HCT116 (cell line): ENCODE measurements at regions not wholly inside any gene's neighbourhood (a gene's known extent, or its start where the extent isn't known, plus 50 kb on each side); places are given as distances from the start of the nearest gene placed in this dataset.

Experiments
- ATAC-seq: fragments of 200-7000 bp; cut with Tn5 transposase; 2 replicates; pipeline ENCODE4 v1.9.1; 2020; ENCODE audit warnings: mild to moderate bottlenecking, moderate library complexity
- BruUV-seq: library from RNA; stranded (reverse); fragments of 400-500 nt; replicated peaks from 2 replicates; lab custom pipeline; 2021; lab: Mats Ljungman, UMichigan
- CTCF ChIA-PET: fragments of 300-600 bp; sonication (Branson Sonifier 250); formaldehyde crosslinking; loops from one replicate; lab custom pipeline; 2021; ENCODE audit warnings: antibody characterized with exemption; lab: Charles Lee
- POLR2A ChIA-PET: fragments of 300-600, 350-600 bp; sonication (Branson Sonifier 250); formaldehyde crosslinking; loops from one replicate; lab custom pipeline; 2021; ENCODE audit warnings: antibody characterized with exemption; lab: Charles Lee
- RAD21 ChIA-PET, 2 experiments: fragments of 300-600 bp; sonication (Branson Sonifier 250); formaldehyde crosslinking; loops; one replicate each; lab custom pipeline; 2023; ENCODE audit warnings: low total read pairs in 2 of 2; ENCODE audit not compliant: uncharacterized antibody in 2 of 2, unreplicated experiment in 2 of 2, low non-redundant PET in 1 of 2; lab: Charles Lee
- DNase-seq: peaks from one replicate; pipeline ENCODE4 v3.0.0-alpha.2; 2010; ENCODE audit warnings: low read depth, low spot score
- H2AFZ ChIP-seq: fragments of 200-600 bp; shearing (Covaris generic), sonication (generic); 2 replicates; pipeline ENCODE4 v1.6.1; 2017; ENCODE audit warnings: low read depth, mixed run types, mixed read lengths, antibody characterized with exemption, low read length; ENCODE audit not compliant: poor library complexity, severe bottlenecking
- H3K27ac ChIP-seq: 2 replicates; pipeline ENCODE4 v1.5.1; 2012; ENCODE audit warnings: low read depth, low read length
- H3K27me3 ChIP-seq: fragments of 200-600 bp; sonication (generic); 2 replicates; pipeline ENCODE4 v1.6.1; 2016; ENCODE audit warnings: mixed run types, low read length, mixed read lengths; ENCODE audit not compliant: insufficient read depth
- H3K36me3 ChIP-seq, 2 experiments: fragments of 200-500 bp in 1 of 2; fragments of 200-600 bp in 1 of 2; sonication (Bioruptor generic) in 1 of 2; sonication (generic) in 1 of 2; 2 replicates each; pipeline versions ENCODE4 v1.5.1 to v1.6.1; 2014 to 2016; ENCODE audit warnings: low read length in 2 of 2, inconsistent platforms in 1 of 2, mixed read lengths in 1 of 2, mixed run types in 1 of 2; ENCODE audit not compliant: insufficient read depth in 2 of 2, control insufficient read depth in 1 of 2
- H3K4me1 ChIP-seq, 2 experiments: fragments of 200-600 bp in 1 of 2; sonication (generic) in 1 of 2; 2 replicates each; pipeline versions ENCODE4 v1.5.1 to v1.6.1; 2012 to 2017; ENCODE audit warnings: low read length in 2 of 2, inconsistent platforms in 1 of 2, mild to moderate bottlenecking in 1 of 2, mixed read lengths in 1 of 2, mixed run types in 1 of 2, moderate library complexity in 1 of 2; ENCODE audit not compliant: insufficient read depth in 2 of 2, control insufficient read depth in 1 of 2
- H3K4me2 ChIP-seq: fragments of 200-600 bp; sonication (generic); 2 replicates; pipeline ENCODE4 v1.6.1; 2017; ENCODE audit warnings: mixed run types, low read length, mixed read lengths
- H3K4me3 ChIP-seq, 2 experiments: fragments of 200-600 bp in 1 of 2; sonication (generic) in 1 of 2; replicated peaks in 1 of 2; 2 replicates each; pipeline ENCODE4 v1.5.1; 2011 to 2016; ENCODE audit warnings: low read length in 2 of 2, control low read depth in 1 of 2, low read depth in 1 of 2, mild to moderate bottlenecking in 1 of 2, mixed read lengths in 1 of 2, mixed run types in 1 of 2
- H3K79me2 ChIP-seq: fragments of 200-600 bp; sonication (generic); 2 replicates; pipeline ENCODE4 v1.6.1; 2017; ENCODE audit warnings: mild to moderate bottlenecking, mixed run types, low read length, moderate library complexity, mixed read lengths; ENCODE audit not compliant: insufficient read depth
- H3K9ac ChIP-seq: fragments of 200-600 bp; sonication (generic); 2 replicates; pipeline ENCODE4 v1.6.1; 2016; ENCODE audit warnings: low read length, mixed read lengths
- H3K9me2 ChIP-seq: fragments of 200-600 bp; sonication (generic), shearing (Covaris generic); 2 replicates; pipeline ENCODE4 v1.6.1; 2017; ENCODE audit warnings: mixed run types, mild to moderate bottlenecking, moderate library complexity; ENCODE audit not compliant: insufficient read depth
- H3K9me3 ChIP-seq, 2 experiments: fragments of 200-500 bp in 1 of 2; fragments of 200-600 bp in 1 of 2; sonication (Bioruptor generic) in 1 of 2; sonication (generic) in 1 of 2; 2 replicates each; pipeline ENCODE4 v1.6.1; 2014 to 2017; ENCODE audit warnings: low read length in 2 of 2, mixed read lengths in 2 of 2, inconsistent platforms in 1 of 2, low read depth in 1 of 2, mild to moderate bottlenecking in 1 of 2, mixed run types in 1 of 2, moderate library complexity in 1 of 2; ENCODE audit not compliant: control insufficient read depth in 1 of 2, insufficient read depth in 1 of 2
- H4K20me1 ChIP-seq: fragments of 200-600 bp; sonication (generic), shearing (Covaris generic); 2 replicates; pipeline ENCODE4 v1.6.1; 2017; ENCODE audit warnings: mixed run types, mild to moderate bottlenecking, moderate library complexity; ENCODE audit not compliant: insufficient read depth
- CTCF ChIP-seq, 3 experiments: fragments of 200-600 bp in 1 of 3; sonication (generic) in 1 of 3; IDR thresholded peaks in 2 of 3; conservative IDR thresholded peaks in 1 of 3; 2 replicates each; pipeline ENCODE4 v1.5.1; 2012 to 2017; ENCODE audit warnings: low read depth in 2 of 3, low read length in 2 of 3, antibody characterized with exemption in 1 of 3, borderline replicate concordance in 1 of 3, control low read depth in 1 of 3, mild to moderate bottlenecking in 1 of 3, mixed read lengths in 1 of 3, mixed run types in 1 of 3, moderate library complexity in 1 of 3; ENCODE audit not compliant: insufficient read depth in 1 of 3
- SP1 ChIP-seq: IDR thresholded peaks from 2 replicates; pipeline ENCODE4 v1.6.1; 2012; ENCODE audit warnings: low read depth
- intact Hi-C: fragments of 100-400 bp; cut with micrococcal nuclease; formaldehyde crosslinking; loops from 2 replicates; pipeline ENCODE4 v1.10.0; 2022

GRCh38 chr17:34412965-34413441, 50.0 kb upstream of the CCL1 start:
- Histone ChIP-seq H3K79me2 (no peaks in the 10 kb centered on the region), H3K4me1 (no peaks in the 10 kb centered on the region), H4K20me1 (no peaks in the 10 kb centered on the region), H3K27ac (no peak overlapping the region), H3K4me2 (no peak overlapping the region), H3K27me3 (peaks cover 39% of the 10 kb centered on the region), H3K4me3 (no peak overlapping the region), H2AFZ (no peak overlapping the region), H3K9me3 (no peaks in the 10 kb centered on the region), H3K36me3 (no peaks in the 10 kb centered on the region), H3K9me2 (no peaks in the 10 kb centered on the region), H3K9ac (no peak overlapping the region)
- TF ChIP-seq SP1 (no peak), CTCF (IDR thresholded peaks at IDR 0.05 in 2 of 3, conservative IDR thresholded peaks at IDR 0.05 in 1 of 3; ENCODE audit: borderline replicate concordance in 1 of 3, insufficient read depth in 1 of 3, low read depth in 2 of 3, low read length in 2 of 3) (no peak)
- no TSS peak for BruUV-seq
- RAD21 ChIA-PET: no interaction called here
- CTCF ChIA-PET: no interaction called here
- intact Hi-C loops: no loop called here
- ATAC-seq: no peak
- POLR2A ChIA-PET: no interaction called here
- no peak for DNase-seq
